Lung (tissue), 11 donors: ENCODE measurements at regions not wholly inside any gene's neighbourhood (a gene's known extent, or its start where the extent isn't known, plus 50 kb on each side); places are given as distances from the start of the nearest gene placed in this dataset.

Experiments used
- ATAC-seq: fragments of 200-7000 bp; cut with Tn5 transposase; one replicate; pipeline ENCODE4 v1.9.1; 2020; ENCODE audit warnings: moderate number of reproducible peaks; ENCODE audit not compliant: insufficient read depth, low FRiP score
- DNase-seq, 3 donors: peaks; one replicate each; pipeline ENCODE4 v3.0.0-alpha.2; 2013 to 2017
- H3K27ac ChIP-seq, 2 donors: one replicate each; pipeline ENCODE4 v1.5.1; 2013; ENCODE audit warnings: mild to moderate bottlenecking in 2 of 2, moderate library complexity in 2 of 2, control low read depth in 1 of 2, inconsistent platforms in 1 of 2, low read depth in 1 of 2, low read length in 1 of 2
- H3K27me3 ChIP-seq, 3 donors: one replicate each; pipeline ENCODE4 v1.5.1; 2013; ENCODE audit warnings: low read length in 2 of 3; ENCODE audit not compliant: control insufficient read depth in 3 of 3, insufficient read depth in 3 of 3
- H3K36me3 ChIP-seq, 4 donors: one replicate each; pipeline ENCODE4 v1.5.1; 2013; ENCODE audit warnings: low read length in 4 of 4, mild to moderate bottlenecking in 1 of 4, moderate library complexity in 1 of 4; ENCODE audit not compliant: control insufficient read depth in 4 of 4, insufficient read depth in 4 of 4
- H3K4me1 ChIP-seq, 5 donors: one replicate each; pipeline ENCODE4 v1.5.1; 2013; ENCODE audit warnings: low read length in 5 of 5, mild to moderate bottlenecking in 2 of 5, moderate library complexity in 1 of 5; ENCODE audit not compliant: control insufficient read depth in 5 of 5, insufficient read depth in 5 of 5
- H3K4me3 ChIP-seq: one replicate; pipeline ENCODE4 v1.5.1; 2013; ENCODE audit warnings: mild to moderate bottlenecking, control low read depth, moderate library complexity
- H3K9ac ChIP-seq, 2 donors: one replicate each; pipeline ENCODE4 v1.5.1; 2013; ENCODE audit warnings: low read length in 2 of 2, control low read depth in 1 of 2; ENCODE audit not compliant: insufficient read depth in 1 of 2
- H3K9me3 ChIP-seq, 4 donors: one replicate each; pipeline ENCODE4 v1.5.1; 2013; ENCODE audit warnings: low read length in 3 of 4, mild to moderate bottlenecking in 1 of 4, moderate library complexity in 1 of 4; ENCODE audit not compliant: control insufficient read depth in 4 of 4, insufficient read depth in 3 of 4
- CTCF ChIP-seq: IDR thresholded peaks from 2 replicates; pipeline ENCODE4 v1.5.1; 2012; ENCODE audit warnings: mild to moderate bottlenecking; ENCODE audit errors: control extremely low read depth, extremely low read depth
- WGBS, 2 donors: extraction: QIAGEN DNeasy Blood & Tissue Kit; methylation state at CpG; one replicate each; pipeline ENCODE4 v1.1.7; 2013; 5-methylcytosine and 5-hydroxymethylcytosine counted together
- donor health status: control.
- donor health status: control.
- donor health status: Bipolar disorder and iron deficiency.
- donor health status: healthy.
- donor health status: DM: yes; HTN: yes; CAD: no.

- peak; percentile 73 to 96 (median 93) for DNase-seq
- no peak for TF ChIP-seq CTCF
- no peak for ATAC-seq
- Histone ChIP-seq H3K9ac (peak overlapping the region in 1 of 2 donors; percentile 63), H3K27me3 (no peaks in the 10 kb centered on the region), H3K4me1 (peaks cover 4 to 38% (median 32%) of the 10 kb centered on the region in 5 donors), H3K36me3 (no peaks in the 10 kb centered on the region), H3K27ac (peak overlapping the region; percentile 4 to 40), H3K4me3 (no peak overlapping the region), H3K9me3 (no peaks in the 10 kb centered on the region)
- WGBS, 2 donors, result 12 to 14% methylated on average over 10 of the region's 10 CpGs
Measured at GRCh38 chr3:177597311-177598096, 400.2 kb upstream of the TBL1XR1 start.

GRCh38 chr3:177598097-177598833 lies 401.0 kb upstream of the TBL1XR1 start:
- peak overlapping the region in 1 of 2 donors; percentile 40 for H3K27ac ChIP-seq
- ATAC-seq, result no peak
- H3K4me1 ChIP-seq, result peaks cover 4 to 40% (median 38%) of the 10 kb centered on the region in 5 donors
- no peak for DNase-seq
- H3K27me3 ChIP-seq, result no peaks in the 10 kb centered on the region
- H3K9ac ChIP-seq, result no peak overlapping the region
- H3K9me3 ChIP-seq, result no peaks in the 10 kb centered on the region
- H3K4me3 ChIP-seq, result no peak overlapping the region
- no peak for TF ChIP-seq CTCF
- H3K36me3 ChIP-seq, result no peaks in the 10 kb centered on the region
- WGBS, 2 donors, result 60 to 75% methylated on average over 4 of the region's 4 CpGs

GRCh38 chr3:177599326-177599725 lies 402.0 kb upstream of the TBL1XR1 start:
- WGBS, 2 donors, result 15 to 47% methylated on average over 2 of the region's 2 CpGs
- ATAC-seq (no peak), DNase-seq (no peak)
- H3K4me3 ChIP-seq, result no peak overlapping the region
- TF ChIP-seq CTCF, result no peak
- peaks cover 6 to 42% (median 41%) of the 10 kb centered on the region in 5 donors for H3K4me1 ChIP-seq
- no peak overlapping the region for H3K27ac ChIP-seq
- no peaks in the 10 kb centered on the region for H3K27me3 ChIP-seq
- H3K9me3 ChIP-seq, result no peaks in the 10 kb centered on the region
- H3K9ac ChIP-seq, result no peak overlapping the region
- H3K36me3 ChIP-seq, result no peaks in the 10 kb centered on the region
